ENCODE measurements at regions not wholly inside any gene's neighbourhood (a gene's known extent, or its start where the extent isn't known, plus 50 kb on each side); places are given as distances from the start of the nearest gene placed in this dataset.

GRCh38 chr1:239044829-239045228, 341.5 kb upstream of the CHRM3 start:
- Histone ChIP-seq H3K9ac (ENCODE audit: low read length) (no peak overlapping the region), H3K4me2 (ENCODE audit: low read depth, low read length) (no peak overlapping the region), H3K9me3 (replicated peaks; ENCODE audit: insufficient read depth, low read length) (no peaks in the 10 kb centered on the region), H3K27me3 (replicated peaks; ENCODE audit: insufficient read depth, low read length) (no peaks in the 10 kb centered on the region), H3K4me1 (ENCODE audit: low read length) (no peaks in the 10 kb centered on the region), H3K4me3 (ENCODE audit: low read length) (no peak overlapping the region), H3K27ac (ENCODE audit: low read length) (no peak overlapping the region), H3F3A (ENCODE audit: insufficient read depth, low read length) (no peaks in the 10 kb centered on the region), H3K79me2 (ENCODE audit: low read length) (no peaks in the 10 kb centered on the region), H3K9me2 (replicated peaks; ENCODE audit: insufficient read depth, low read length) (no peaks in the 10 kb centered on the region), H2AFZ (ENCODE audit: low read length) (no peak overlapping the region), H3K36me3 (replicated peaks; ENCODE audit: insufficient read depth, low read length) (no peaks in the 10 kb centered on the region), H4K20me1 (ENCODE audit: insufficient read depth, low read length) (no peaks in the 10 kb centered on the region)
- no peak for TF ChIP-seq CTCF (IDR thresholded peaks at IDR 0.05; ENCODE audit: low read length)
- no peak for TF ChIP-seq EZH2 (optimal IDR thresholded peaks at IDR 0.05; ENCODE audit: low read depth, low read length)
- TF ChIP-seq EZH2phosphoT487 (IDR thresholded peaks at IDR 0.05; ENCODE audit: low read length) = no peak
- no peak for DNase-seq

DNA sequence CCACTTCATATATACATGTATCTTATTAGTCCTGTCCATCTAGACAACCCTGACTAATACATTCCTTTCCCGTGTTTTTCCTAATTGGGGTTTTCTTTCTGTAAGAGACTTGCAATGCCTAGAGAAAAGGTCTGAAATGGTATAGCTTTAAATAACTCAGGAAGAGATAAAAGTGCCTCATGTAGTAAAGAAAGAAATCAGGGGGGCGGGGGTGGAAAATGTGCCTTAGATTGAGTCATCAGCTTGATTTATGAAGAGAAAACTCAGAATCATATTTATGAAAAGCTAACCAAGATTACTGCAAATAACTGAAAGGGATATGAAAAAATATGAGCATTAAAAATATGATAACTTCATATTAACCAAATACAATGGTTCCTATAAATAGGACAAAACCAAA, 345.8 kb upstream of the CHRM3 start:
- DNase-seq = no peak
- H2AFZ ChIP-seq (ENCODE audit: low read length) = no peak overlapping the region
- no peaks in the 10 kb centered on the region for H3K4me1 ChIP-seq (ENCODE audit: low read length)
- H3K36me3 ChIP-seq (replicated peaks; ENCODE audit: insufficient read depth, low read length) = no peaks in the 10 kb centered on the region
- no peaks in the 10 kb centered on the region for H3K79me2 ChIP-seq (ENCODE audit: low read length)
- H4K20me1 ChIP-seq (ENCODE audit: insufficient read depth, low read length) = no peaks in the 10 kb centered on the region
- H3F3A ChIP-seq (ENCODE audit: insufficient read depth, low read length) = no peaks in the 10 kb centered on the region
- no peaks in the 10 kb centered on the region for H3K9me2 ChIP-seq (replicated peaks; ENCODE audit: insufficient read depth, low read length)
- H3K4me3 ChIP-seq (ENCODE audit: low read length) = no peak overlapping the region
- H3K9me3 ChIP-seq (replicated peaks; ENCODE audit: insufficient read depth, low read length) = no peaks in the 10 kb centered on the region
- H3K27ac ChIP-seq (ENCODE audit: low read length) = no peak overlapping the region
- no peak overlapping the region for H3K4me2 ChIP-seq (ENCODE audit: low read depth, low read length)
- H3K9ac ChIP-seq (ENCODE audit: low read length) = no peak overlapping the region
- no peaks in the 10 kb centered on the region for H3K27me3 ChIP-seq (replicated peaks; ENCODE audit: insufficient read depth, low read length)
- TF ChIP-seq EZH2 (optimal IDR thresholded peaks at IDR 0.05; ENCODE audit: low read depth, low read length) (no peak), EZH2phosphoT487 (IDR thresholded peaks at IDR 0.05; ENCODE audit: low read length) (no peak), CTCF (IDR thresholded peaks at IDR 0.05; ENCODE audit: low read length) (no peak)

DNA sequence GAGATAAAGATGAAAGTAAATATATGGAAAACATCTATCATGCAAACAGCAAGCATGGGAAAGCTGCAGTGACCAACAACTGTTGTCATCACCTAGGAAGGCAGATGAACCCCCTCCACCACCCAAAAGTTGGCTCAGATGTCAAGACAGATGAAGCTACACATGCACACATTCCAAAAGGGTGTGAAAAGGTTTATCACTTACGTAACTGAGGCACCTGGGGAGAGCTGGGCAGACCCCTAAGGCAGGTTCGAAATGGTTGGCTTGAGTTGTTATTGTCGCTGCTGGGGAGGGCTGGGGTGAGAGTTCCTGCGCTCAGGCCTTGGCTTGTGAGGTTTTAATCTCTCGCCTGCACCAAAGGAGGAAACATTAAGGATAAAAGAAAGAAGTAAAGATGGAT, 355.1 kb upstream of the CHRM3 start:
- TF ChIP-seq EZH2 (optimal IDR thresholded peaks at IDR 0.05; ENCODE audit: low read depth, low read length) (no peak), CTCF (IDR thresholded peaks at IDR 0.05; ENCODE audit: low read length) (no peak), EZH2phosphoT487 (IDR thresholded peaks at IDR 0.05; ENCODE audit: low read length) (no peak)
- no peak overlapping the region for H3K27ac ChIP-seq (ENCODE audit: low read length)
- H3K4me2 ChIP-seq (ENCODE audit: low read depth, low read length) = no peak overlapping the region
- no peaks in the 10 kb centered on the region for H3K9me3 ChIP-seq (replicated peaks; ENCODE audit: insufficient read depth, low read length)
- H3K36me3 ChIP-seq (replicated peaks; ENCODE audit: insufficient read depth, low read length) = no peaks in the 10 kb centered on the region
- no peaks in the 10 kb centered on the region for H4K20me1 ChIP-seq (ENCODE audit: insufficient read depth, low read length)
- no peak overlapping the region for H2AFZ ChIP-seq (ENCODE audit: low read length)
- no peaks in the 10 kb centered on the region for H3K27me3 ChIP-seq (replicated peaks; ENCODE audit: insufficient read depth, low read length)
- no peaks in the 10 kb centered on the region for H3F3A ChIP-seq (ENCODE audit: insufficient read depth, low read length)
- H3K9ac ChIP-seq (ENCODE audit: low read length) = no peak overlapping the region
- no peaks in the 10 kb centered on the region for H3K79me2 ChIP-seq (ENCODE audit: low read length)
- H3K4me1 ChIP-seq (ENCODE audit: low read length) = no peaks in the 10 kb centered on the region
- no peaks in the 10 kb centered on the region for H3K9me2 ChIP-seq (replicated peaks; ENCODE audit: insufficient read depth, low read length)
- H3K4me3 ChIP-seq (ENCODE audit: low read length) = no peak overlapping the region
- DNase-seq = no peak

All from MM.1S (cell line).